MCF 10A (cell line): ENCODE measurements at regions not wholly inside any gene's neighbourhood (a gene's known extent, or its start where the extent isn't known, plus 50 kb on each side); places are given as distances from the start of the nearest gene placed in this dataset.

ENCODE experiments used
- BruUV-seq: library from RNA; stranded (reverse); fragments of 400-500 nt; replicated peaks from 2 replicates; lab custom pipeline; 2021; lab: Mats Ljungman, UMichigan
- CTCF ChIA-PET: fragments of 300-600 bp; sonication (Branson Sonifier 250); formaldehyde crosslinking; extraction: SDS; loops from one replicate; lab custom pipeline; 2021; ENCODE audit warnings: antibody characterized with exemption, inconsistent platforms; lab: Yijun Ruan, JAX
- POLR2A ChIA-PET: fragments of 300-600, 350-650 bp; sonication (Branson Sonifier 250); formaldehyde crosslinking; extraction: SDS; loops from one replicate; lab custom pipeline; 2020; ENCODE audit warnings: antibody characterized with exemption, inconsistent platforms; lab: Yijun Ruan, JAX
- DNase-seq: peaks from one replicate; pipeline ENCODE4 v3.0.0-alpha.2; 2018; ENCODE audit not compliant: unreplicated experiment
- H3K27ac Mint-ChIP-seq: one replicate; pipeline ENCODE4 v1.8.0; 2022; ENCODE audit warnings: mild to moderate bottlenecking, low read depth, mixed read lengths; ENCODE audit not compliant: unreplicated experiment
- H3K27me3 Mint-ChIP-seq: one replicate; pipeline ENCODE4 v1.8.0; 2022; ENCODE audit warnings: mixed read lengths; ENCODE audit not compliant: insufficient read depth, unreplicated experiment
- H3K36me3 Mint-ChIP-seq: one replicate; pipeline ENCODE4 v1.8.0; 2022; ENCODE audit warnings: mild to moderate bottlenecking, moderate library complexity, mixed read lengths; ENCODE audit not compliant: insufficient read depth, unreplicated experiment
- H3K4me1 Mint-ChIP-seq: one replicate; pipeline ENCODE4 v1.8.0; 2022; ENCODE audit warnings: mixed read lengths; ENCODE audit not compliant: insufficient read depth, unreplicated experiment
- H3K4me3 Mint-ChIP-seq: one replicate; pipeline ENCODE4 v1.8.0; 2022; ENCODE audit warnings: mild to moderate bottlenecking, moderate library complexity, mixed read lengths; ENCODE audit not compliant: unreplicated experiment
- H3K9me3 Mint-ChIP-seq: one replicate; pipeline ENCODE4 v1.8.0; 2022; ENCODE audit warnings: mixed read lengths; ENCODE audit not compliant: unreplicated experiment
- intact Hi-C: fragments of 100-400 bp; cut with micrococcal nuclease; formaldehyde crosslinking; loops from 2 replicates; pipeline ENCODE4 v1.14.1; 2022
- TF ChIP-seq, protein P1 (sequence below): fragments of 200-600 bp; IDR thresholded peaks from one replicate; pipeline ENCODE4 v1.8.0; 2022; ENCODE audit warnings: antibody characterized with exemption, mild to moderate bottlenecking; ENCODE audit not compliant: unreplicated experiment

DNA sequence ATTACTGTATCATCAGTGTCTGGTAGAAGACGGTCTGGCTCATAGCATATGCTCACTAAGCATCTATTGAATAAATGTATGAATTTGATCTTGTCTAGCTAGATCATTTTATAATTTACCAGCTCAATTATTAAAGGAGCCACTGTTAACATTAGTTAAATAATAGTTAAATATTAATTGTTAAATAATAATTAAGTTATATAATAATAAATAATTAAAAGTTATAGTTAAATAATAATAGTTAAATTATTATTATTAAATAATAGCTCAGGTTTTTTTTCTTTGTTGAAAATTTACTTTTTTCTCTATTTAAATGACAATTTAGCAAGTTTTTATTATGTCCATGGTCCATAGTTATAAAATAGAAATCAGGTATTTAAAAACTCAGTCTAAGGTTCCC lies 274.4 kb downstream of the OXSM start:
- Mint-ChIP-seq H3K27me3 (no peaks in the 10 kb centered on the region), H3K27ac (no peak overlapping the region), H3K4me3 (no peak overlapping the region), H3K36me3 (no peaks in the 10 kb centered on the region), H3K4me1 (no peaks in the 10 kb centered on the region), H3K9me3 (no peaks in the 10 kb centered on the region)
- POLR2A ChIA-PET = interaction anchor here (0.8 kb wide), 1 partner anchor 56 kb away, joined by 3 read pairs; no protein-coding TSS in a partner anchor
- no peak for DNase-seq
- intact Hi-C loops = loop anchor here (5.0 kb wide), 1 partner anchor 1053 kb away; no protein-coding TSS in a partner anchor
- no TSS peak for BruUV-seq
- TF ChIP-seq, protein P1, sequence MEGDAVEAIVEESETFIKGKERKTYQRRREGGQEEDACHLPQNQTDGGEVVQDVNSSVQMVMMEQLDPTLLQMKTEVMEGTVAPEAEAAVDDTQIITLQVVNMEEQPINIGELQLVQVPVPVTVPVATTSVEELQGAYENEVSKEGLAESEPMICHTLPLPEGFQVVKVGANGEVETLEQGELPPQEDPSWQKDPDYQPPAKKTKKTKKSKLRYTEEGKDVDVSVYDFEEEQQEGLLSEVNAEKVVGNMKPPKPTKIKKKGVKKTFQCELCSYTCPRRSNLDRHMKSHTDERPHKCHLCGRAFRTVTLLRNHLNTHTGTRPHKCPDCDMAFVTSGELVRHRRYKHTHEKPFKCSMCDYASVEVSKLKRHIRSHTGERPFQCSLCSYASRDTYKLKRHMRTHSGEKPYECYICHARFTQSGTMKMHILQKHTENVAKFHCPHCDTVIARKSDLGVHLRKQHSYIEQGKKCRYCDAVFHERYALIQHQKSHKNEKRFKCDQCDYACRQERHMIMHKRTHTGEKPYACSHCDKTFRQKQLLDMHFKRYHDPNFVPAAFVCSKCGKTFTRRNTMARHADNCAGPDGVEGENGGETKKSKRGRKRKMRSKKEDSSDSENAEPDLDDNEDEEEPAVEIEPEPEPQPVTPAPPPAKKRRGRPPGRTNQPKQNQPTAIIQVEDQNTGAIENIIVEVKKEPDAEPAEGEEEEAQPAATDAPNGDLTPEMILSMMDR = no peak
- CTCF ChIA-PET = no interaction called here

DNA sequence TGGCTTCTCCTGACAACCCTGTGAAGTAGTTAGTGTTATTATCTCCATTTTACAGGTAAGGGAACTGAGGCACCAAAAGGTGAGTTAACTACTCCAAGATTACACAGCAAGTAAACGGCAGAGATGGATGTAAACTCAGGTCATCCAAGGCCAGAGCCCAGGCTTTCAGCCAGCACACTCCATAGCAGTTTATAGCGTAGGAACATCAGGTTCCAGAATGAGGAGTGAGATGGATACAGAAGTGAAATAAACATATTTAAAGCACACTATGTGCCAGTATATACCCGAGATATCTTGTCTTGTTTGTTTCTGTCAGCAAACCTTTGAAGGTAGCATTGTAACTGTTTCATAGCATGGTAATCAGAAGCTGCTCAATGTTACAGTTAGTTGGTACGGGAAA lies 279.0 kb downstream of the OXSM start:
- ChIA-PET POLR2A (interaction anchor here (1.0 kb wide), 1 partner anchor 11 kb away, joined by 3 read pairs; no protein-coding TSS in a partner anchor), CTCF (no interaction called here)
- no peaks in the 10 kb centered on the region for H3K4me1 Mint-ChIP-seq
- intact Hi-C loops = no loop called here
- no TSS peak for BruUV-seq
- no peaks in the 10 kb centered on the region for H3K9me3 Mint-ChIP-seq
- peaks cover 6% of the 10 kb centered on the region for H3K36me3 Mint-ChIP-seq
- no peak overlapping the region for H3K4me3 Mint-ChIP-seq
- no peak overlapping the region for H3K27ac Mint-ChIP-seq
- H3K27me3 Mint-ChIP-seq = no peaks in the 10 kb centered on the region
- TF ChIP-seq, protein P1 = no peak
- DNase-seq = no peak

DNA sequence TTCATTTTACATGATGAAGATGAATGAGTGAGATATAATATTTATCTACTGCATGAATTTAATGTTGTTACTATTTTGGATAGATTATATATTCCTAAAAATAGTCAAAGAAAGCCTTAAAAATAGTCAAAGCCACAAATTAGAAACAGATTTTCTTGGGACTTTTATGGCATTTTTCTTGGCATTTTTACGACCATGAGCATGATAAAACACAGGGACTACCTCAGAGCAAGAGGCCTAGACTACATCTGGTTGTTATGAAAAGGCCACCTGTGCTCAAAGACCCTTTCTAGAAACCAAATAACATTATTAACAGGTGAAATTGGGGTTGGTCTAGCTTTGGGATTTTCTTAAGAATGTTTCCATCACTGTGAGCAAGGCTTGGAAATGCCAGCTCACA lies 281.0 kb downstream of the OXSM start:
- TF ChIP-seq, protein P1 = no peak

DNA sequence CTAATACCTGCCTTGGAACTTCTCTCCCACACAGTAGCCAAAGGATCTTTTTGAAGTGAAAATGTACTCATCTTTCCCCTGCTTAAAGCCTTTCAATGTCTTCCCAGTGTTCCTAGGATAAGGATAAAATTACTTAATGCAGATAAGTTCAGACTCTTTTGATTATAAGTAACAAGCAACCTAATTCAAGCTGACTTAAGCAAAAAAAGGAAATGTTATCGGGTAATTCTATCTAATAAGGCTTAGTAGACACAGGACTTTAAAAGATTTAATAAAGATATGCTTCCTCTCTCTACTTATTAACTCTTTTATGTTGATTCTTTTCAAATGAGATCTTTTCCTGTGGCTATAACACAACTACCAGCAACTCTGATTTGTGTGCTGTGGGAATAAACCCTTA lies 284.2 kb downstream of the OXSM start:
- TF ChIP-seq, protein P1 = no peak
- Mint-ChIP-seq H3K36me3 (peaks cover 6% of the 10 kb centered on the region), H3K9me3 (no peaks in the 10 kb centered on the region), H3K27ac (no peak overlapping the region), H3K4me1 (no peaks in the 10 kb centered on the region), H3K4me3 (no peak overlapping the region), H3K27me3 (no peaks in the 10 kb centered on the region)
- no TSS peak for BruUV-seq
- ChIA-PET CTCF (no interaction called here), POLR2A (no interaction called here)
- intact Hi-C loops = no loop called here
- no peak for DNase-seq

More for the DNA sequence above, 281.0 kb downstream of the OXSM start:
- no peaks in the 10 kb centered on the region for H3K27me3 Mint-ChIP-seq
- no TSS peak for BruUV-seq
- no peaks in the 10 kb centered on the region for H3K9me3 Mint-ChIP-seq
- no peak overlapping the region for H3K27ac Mint-ChIP-seq
- peaks cover 6% of the 10 kb centered on the region for H3K36me3 Mint-ChIP-seq
- intact Hi-C loops = no loop called here
- POLR2A ChIA-PET = interaction anchor here (0.7 kb wide), 1 partner anchor 19 kb away, joined by 3 read pairs; no protein-coding TSS in a partner anchor
- CTCF ChIA-PET = interaction anchor here (0.6 to 1.0 kb wide), 2 partner anchors 10 to 25 kb away, joined by 3 to 4 read pairs; no protein-coding TSS in a partner anchor
- H3K4me3 Mint-ChIP-seq = no peak overlapping the region
- H3K4me1 Mint-ChIP-seq = no peaks in the 10 kb centered on the region
- DNase-seq = no peak
